HEK293 (cell line): ENCODE measurements at regions not wholly inside any gene's neighbourhood (a gene's known extent, or its start where the extent isn't known, plus 50 kb on each side); places are given as distances from the start of the nearest gene placed in this dataset.

Source experiments
- CTCF ChIP-seq: fragments of 450-650 bp; formaldehyde crosslinking; IDR thresholded peaks from 2 replicates; pipeline ENCODE4 v1.5.1; 2016; ENCODE audit warnings: missing biosample characterization, missing genetic modification characterization
- KLF10 ChIP-seq: fragments of 450-650 bp; IDR thresholded peaks from 2 replicates; pipeline ENCODE4 v1.5.1; 2018; ENCODE audit warnings: missing biosample characterization, mild to moderate bottlenecking, missing genetic modification characterization
- MZF1 ChIP-seq: fragments of 450-650 bp; formaldehyde crosslinking; IDR thresholded peaks from 2 replicates; pipeline ENCODE4 v1.5.1; 2017; ENCODE audit warnings: missing biosample characterization, missing genetic modification characterization, borderline replicate concordance
- REPIN1 ChIP-seq: fragments of 450-650 bp; formaldehyde crosslinking; IDR thresholded peaks from 2 replicates; pipeline ENCODE4 v1.5.1; 2017; ENCODE audit warnings: missing biosample characterization, missing genetic modification characterization, low read depth
- REST ChIP-seq: fragments of 450-650 bp; formaldehyde crosslinking; IDR thresholded peaks from 2 replicates; pipeline ENCODE4 v1.5.1; 2016; ENCODE audit warnings: missing biosample characterization, missing genetic modification characterization
- TCF7L2 ChIP-seq: IDR thresholded peaks from 2 replicates; pipeline ENCODE4 v1.6.1; 2011; ENCODE audit warnings: low read depth, mild to moderate bottlenecking, inconsistent platforms, low read length, moderate library complexity, borderline replicate concordance
- ZBTB20 ChIP-seq: fragments of 450-650 bp; formaldehyde crosslinking; IDR thresholded peaks from 2 replicates; pipeline ENCODE4 v1.5.1; 2016; ENCODE audit warnings: missing biosample characterization, missing genetic modification characterization
- ZBTB21 ChIP-seq: fragments of 450-650 bp; formaldehyde crosslinking; IDR thresholded peaks from 2 replicates; pipeline ENCODE4 v1.5.1; 2017; ENCODE audit warnings: missing biosample characterization, missing genetic modification characterization
- ZNF121 ChIP-seq: fragments of 450-650 bp; formaldehyde crosslinking; IDR thresholded peaks from 2 replicates; pipeline ENCODE4 v1.5.1; 2016; ENCODE audit warnings: missing biosample characterization, missing genetic modification characterization
- ZNF561 ChIP-seq: fragments of 450-650 bp; IDR thresholded peaks from 2 replicates; pipeline ENCODE4 v1.5.1; 2018; ENCODE audit warnings: missing biosample characterization, missing genetic modification characterization, borderline replicate concordance
- ZSCAN30 ChIP-seq: fragments of 450-650 bp; IDR thresholded peaks from 2 replicates; pipeline ENCODE4 v1.5.1; 2018; ENCODE audit warnings: missing biosample characterization, mild to moderate bottlenecking, missing genetic modification characterization, moderate library complexity
- TF ChIP-seq, protein P1 (sequence below): fragments of 450-650 bp; formaldehyde crosslinking; IDR thresholded peaks from 2 replicates; pipeline ENCODE4 v1.5.1; 2016; ENCODE audit warnings: missing biosample characterization, missing genetic modification characterization
- TF ChIP-seq, protein P2 (sequence below): fragments of 450-650 bp; formaldehyde crosslinking; IDR thresholded peaks from 2 replicates; pipeline ENCODE4 v1.5.1; 2016; ENCODE audit warnings: missing biosample characterization, missing genetic modification characterization
- TF ChIP-seq, protein P3 (sequence below): fragments of 450-650 bp; formaldehyde crosslinking; IDR thresholded peaks from 2 replicates; pipeline ENCODE4 v1.5.1; 2017; ENCODE audit warnings: missing biosample characterization, missing genetic modification characterization

DNA sequence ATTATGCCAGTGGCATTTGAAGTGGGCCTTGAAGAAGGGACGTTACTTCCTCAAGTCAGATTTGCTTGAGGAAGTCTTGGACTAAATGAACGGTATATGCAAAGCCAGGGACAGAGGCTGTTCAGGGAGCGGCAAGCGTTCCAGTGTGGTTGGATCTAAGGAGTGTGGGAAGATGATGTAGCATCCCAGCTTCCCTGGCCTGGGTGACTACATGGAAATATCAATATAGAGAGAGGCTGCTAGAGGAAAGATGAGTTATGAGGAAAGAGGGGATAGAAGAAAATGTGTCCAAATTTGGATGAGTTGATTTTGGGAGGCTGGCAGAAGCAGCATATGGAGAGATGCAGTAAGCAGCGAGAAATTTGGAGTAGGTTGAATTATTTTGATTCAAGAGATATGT, 432.5 kb upstream of the TENM3 start:
- no peak for TF ChIP-seq CTCF (tag by site-specific recombination)
- no peak for TF ChIP-seq ZNF561 (tag by site-specific recombination)
- TF ChIP-seq MZF1 (tag by site-specific recombination), result no peak
- TF ChIP-seq TCF7L2, result no peak
- no peak for TF ChIP-seq ZNF121
- TF ChIP-seq, protein P1, sequence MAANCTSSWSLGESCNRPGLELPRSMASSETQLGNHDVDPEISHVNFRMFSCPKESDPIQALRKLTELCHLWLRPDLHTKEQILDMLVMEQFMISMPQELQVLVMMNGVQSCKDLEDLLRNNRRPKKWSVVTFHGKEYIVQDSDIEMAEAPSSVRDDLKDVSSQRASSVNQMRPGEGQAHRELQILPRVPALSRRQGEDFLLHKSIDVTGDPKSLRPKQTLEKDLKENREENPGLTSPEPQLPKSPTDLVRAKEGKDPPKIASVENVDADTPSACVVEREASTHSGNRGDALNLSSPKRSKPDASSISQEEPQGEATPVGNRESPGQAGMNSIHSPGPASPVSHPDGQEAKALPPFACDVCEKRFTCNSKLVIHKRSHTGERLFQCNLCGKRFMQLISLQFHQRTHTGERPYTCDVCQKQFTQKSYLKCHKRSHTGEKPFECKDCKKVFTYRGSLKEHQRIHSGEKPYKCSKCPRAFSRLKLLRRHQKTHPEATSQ (tag by site-specific recombination), result no peak
- no peak for TF ChIP-seq REST (tag by site-specific recombination)
- no peak for TF ChIP-seq ZBTB21 (tag by site-specific recombination)
- TF ChIP-seq, protein P2, sequence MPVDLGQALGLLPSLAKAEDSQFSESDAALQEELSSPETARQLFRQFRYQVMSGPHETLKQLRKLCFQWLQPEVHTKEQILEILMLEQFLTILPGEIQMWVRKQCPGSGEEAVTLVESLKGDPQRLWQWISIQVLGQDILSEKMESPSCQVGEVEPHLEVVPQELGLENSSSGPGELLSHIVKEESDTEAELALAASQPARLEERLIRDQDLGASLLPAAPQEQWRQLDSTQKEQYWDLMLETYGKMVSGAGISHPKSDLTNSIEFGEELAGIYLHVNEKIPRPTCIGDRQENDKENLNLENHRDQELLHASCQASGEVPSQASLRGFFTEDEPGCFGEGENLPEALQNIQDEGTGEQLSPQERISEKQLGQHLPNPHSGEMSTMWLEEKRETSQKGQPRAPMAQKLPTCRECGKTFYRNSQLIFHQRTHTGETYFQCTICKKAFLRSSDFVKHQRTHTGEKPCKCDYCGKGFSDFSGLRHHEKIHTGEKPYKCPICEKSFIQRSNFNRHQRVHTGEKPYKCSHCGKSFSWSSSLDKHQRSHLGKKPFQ (tag by site-specific recombination), result no peak
- no peak for TF ChIP-seq ZSCAN30 (tag by site-specific recombination)
- no peak for TF ChIP-seq ZBTB20 (tag by site-specific recombination)
- TF ChIP-seq, protein P3, sequence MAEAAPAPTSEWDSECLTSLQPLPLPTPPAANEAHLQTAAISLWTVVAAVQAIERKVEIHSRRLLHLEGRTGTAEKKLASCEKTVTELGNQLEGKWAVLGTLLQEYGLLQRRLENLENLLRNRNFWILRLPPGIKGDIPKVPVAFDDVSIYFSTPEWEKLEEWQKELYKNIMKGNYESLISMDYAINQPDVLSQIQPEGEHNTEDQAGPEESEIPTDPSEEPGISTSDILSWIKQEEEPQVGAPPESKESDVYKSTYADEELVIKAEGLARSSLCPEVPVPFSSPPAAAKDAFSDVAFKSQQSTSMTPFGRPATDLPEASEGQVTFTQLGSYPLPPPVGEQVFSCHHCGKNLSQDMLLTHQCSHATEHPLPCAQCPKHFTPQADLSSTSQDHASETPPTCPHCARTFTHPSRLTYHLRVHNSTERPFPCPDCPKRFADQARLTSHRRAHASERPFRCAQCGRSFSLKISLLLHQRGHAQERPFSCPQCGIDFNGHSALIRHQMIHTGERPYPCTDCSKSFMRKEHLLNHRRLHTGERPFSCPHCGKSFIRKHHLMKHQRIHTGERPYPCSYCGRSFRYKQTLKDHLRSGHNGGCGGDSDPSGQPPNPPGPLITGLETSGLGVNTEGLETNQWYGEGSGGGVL (tag by site-specific recombination), result no peak
- no peak for TF ChIP-seq KLF10 (tag by site-specific recombination)
- no peak for TF ChIP-seq REPIN1 (tag by site-specific recombination)
